Lower lobe of right lung (tissue), 2 donors: ENCODE measurements at regions not wholly inside any gene's neighbourhood (a gene's known extent, or its start where the extent isn't known, plus 50 kb on each side); places are given as distances from the start of the nearest gene placed in this dataset.

Experiments used
- ATAC-seq, 2 donors: fragments of 200-7000 bp; cut with Tn5 transposase; one replicate each; pipeline ENCODE4 v1.9.1; 2020 to 2022; ENCODE audit warnings: mild to moderate bottlenecking in 2 of 2, moderate library complexity in 2 of 2
- DNase-seq: peaks from one replicate; pipeline ENCODE4 v3.0.0-alpha.2; 2020
- H3K27ac ChIP-seq: fragments of 200-600 bp; one replicate; pipeline ENCODE4 v1.8.0; 2022
- H3K27me3 ChIP-seq: fragments of 200-600 bp; one replicate; pipeline ENCODE4 v1.8.0; 2022; ENCODE audit warnings: low read depth
- H3K36me3 ChIP-seq: fragments of 200-600 bp; one replicate; pipeline ENCODE4 v1.8.0; 2022; ENCODE audit warnings: mild to moderate bottlenecking
- H3K4me1 ChIP-seq: fragments of 200-600 bp; one replicate; pipeline ENCODE4 v1.8.0; 2022
- H3K4me3 ChIP-seq: fragments of 200-600 bp; one replicate; pipeline ENCODE4 v1.8.0; 2022; ENCODE audit warnings: mild to moderate bottlenecking
- H3K9me3 ChIP-seq: fragments of 200-600 bp; one replicate; pipeline ENCODE4 v1.8.0; 2022
- intact Hi-C: fragments of 100-400 bp; cut with DNase I; formaldehyde crosslinking; loops from one replicate; pipeline ENCODE4 v1.11.0; 2022
- TF ChIP-seq, protein P1 (sequence below): fragments of 200-600 bp; IDR thresholded peaks from one replicate; pipeline ENCODE4 v1.8.0; 2022; ENCODE audit warnings: antibody characterized with exemption, mild to moderate bottlenecking
- donor health status: DM: no; HTN: yes; CAD: no; lungs with severe emphysema.

DNA sequence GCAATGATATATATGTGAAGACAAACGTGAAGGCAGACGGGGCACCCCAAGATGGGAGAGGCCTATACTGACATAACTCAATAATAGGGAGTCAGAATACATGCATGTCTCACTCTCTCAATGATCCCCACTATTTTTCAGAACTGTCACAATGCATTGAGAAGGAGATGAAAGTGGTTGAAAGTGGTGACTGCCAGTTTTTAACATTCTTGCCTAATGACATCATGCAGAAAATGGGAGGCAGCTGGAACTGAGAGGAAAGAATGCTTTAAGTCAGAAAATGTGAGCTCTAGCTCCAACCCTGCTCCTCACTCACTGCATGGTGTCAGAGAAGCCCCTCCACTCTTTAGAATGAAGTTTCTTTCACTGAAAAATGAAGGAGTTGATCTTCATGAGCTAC is 55.3 kb upstream of the P2RY1 start:
- no peak for DNase-seq
- no peak for ATAC-seq
- TF ChIP-seq, protein P1, sequence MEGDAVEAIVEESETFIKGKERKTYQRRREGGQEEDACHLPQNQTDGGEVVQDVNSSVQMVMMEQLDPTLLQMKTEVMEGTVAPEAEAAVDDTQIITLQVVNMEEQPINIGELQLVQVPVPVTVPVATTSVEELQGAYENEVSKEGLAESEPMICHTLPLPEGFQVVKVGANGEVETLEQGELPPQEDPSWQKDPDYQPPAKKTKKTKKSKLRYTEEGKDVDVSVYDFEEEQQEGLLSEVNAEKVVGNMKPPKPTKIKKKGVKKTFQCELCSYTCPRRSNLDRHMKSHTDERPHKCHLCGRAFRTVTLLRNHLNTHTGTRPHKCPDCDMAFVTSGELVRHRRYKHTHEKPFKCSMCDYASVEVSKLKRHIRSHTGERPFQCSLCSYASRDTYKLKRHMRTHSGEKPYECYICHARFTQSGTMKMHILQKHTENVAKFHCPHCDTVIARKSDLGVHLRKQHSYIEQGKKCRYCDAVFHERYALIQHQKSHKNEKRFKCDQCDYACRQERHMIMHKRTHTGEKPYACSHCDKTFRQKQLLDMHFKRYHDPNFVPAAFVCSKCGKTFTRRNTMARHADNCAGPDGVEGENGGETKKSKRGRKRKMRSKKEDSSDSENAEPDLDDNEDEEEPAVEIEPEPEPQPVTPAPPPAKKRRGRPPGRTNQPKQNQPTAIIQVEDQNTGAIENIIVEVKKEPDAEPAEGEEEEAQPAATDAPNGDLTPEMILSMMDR: no peak
- Histone ChIP-seq H3K36me3 (no peaks in the 10 kb centered on the region), H3K4me1 (no peaks in the 10 kb centered on the region), H3K27me3 (no peaks in the 10 kb centered on the region), H3K9me3 (no peaks in the 10 kb centered on the region), H3K27ac (no peak overlapping the region), H3K4me3 (no peak overlapping the region)
- intact Hi-C loops: no loop called here

DNA sequence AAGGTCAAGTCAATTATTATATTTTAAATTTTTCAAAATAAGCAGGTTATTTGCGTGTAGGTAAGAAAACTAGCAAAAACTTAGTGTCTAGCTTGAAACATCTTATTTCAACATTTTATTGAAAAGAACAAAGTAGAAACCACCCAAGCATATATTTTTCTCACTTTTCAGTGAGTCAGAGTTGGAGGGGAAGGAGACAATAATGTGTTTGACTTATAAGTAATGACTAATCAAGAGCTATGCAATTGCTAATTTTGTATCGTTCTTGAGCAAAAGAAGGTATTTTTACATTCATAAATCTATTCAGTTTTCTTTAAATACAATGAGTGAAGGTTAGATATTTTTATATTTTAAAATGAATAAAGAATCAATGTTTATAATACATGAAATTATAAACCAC is 54.4 kb upstream of the P2RY1 start:
- Histone ChIP-seq H3K9me3 (no peaks in the 10 kb centered on the region), H3K27me3 (no peaks in the 10 kb centered on the region), H3K27ac (no peak overlapping the region), H3K4me3 (no peak overlapping the region), H3K4me1 (no peaks in the 10 kb centered on the region), H3K36me3 (no peaks in the 10 kb centered on the region)
- DNase-seq: no peak
- ATAC-seq: no peak
- TF ChIP-seq, protein P1: no peak
- intact Hi-C loops: no loop called here

DNA sequence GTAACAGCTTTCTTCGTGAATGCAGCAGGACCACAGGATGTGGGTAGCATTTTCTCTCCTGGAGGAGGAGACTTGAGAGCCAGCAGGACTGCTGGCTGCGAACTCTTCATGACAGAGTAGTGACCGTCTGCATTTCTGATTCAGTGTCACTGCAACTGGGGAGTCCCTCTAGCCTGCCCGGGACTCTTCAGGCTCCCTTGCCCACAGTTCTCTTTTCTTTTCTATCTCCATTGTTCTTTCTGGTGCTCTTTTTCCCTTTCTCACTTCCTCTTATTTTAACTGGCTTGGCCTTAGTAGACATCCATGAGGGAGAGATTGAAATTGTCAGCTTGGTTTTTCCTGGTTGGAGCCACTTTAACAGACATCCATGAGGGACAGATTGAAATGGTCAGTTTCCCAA is 49.9 kb upstream of the P2RY1 start:
- no peak overlapping the region for H3K27ac ChIP-seq
- no peaks in the 10 kb centered on the region for H3K27me3 ChIP-seq
- DNase-seq (no peak), ATAC-seq (no peak)
- no peak overlapping the region for H3K4me3 ChIP-seq
- no peaks in the 10 kb centered on the region for H3K36me3 ChIP-seq
- H3K9me3 ChIP-seq: no peaks in the 10 kb centered on the region
- intact Hi-C loops: no loop called here
- H3K4me1 ChIP-seq: no peaks in the 10 kb centered on the region
- TF ChIP-seq, protein P1: no peak
